ENCODE measurements at regions not wholly inside any gene's neighbourhood (a gene's known extent, or its start where the extent isn't known, plus 50 kb on each side); places are given as distances from the start of the nearest gene placed in this dataset.

DNA sequence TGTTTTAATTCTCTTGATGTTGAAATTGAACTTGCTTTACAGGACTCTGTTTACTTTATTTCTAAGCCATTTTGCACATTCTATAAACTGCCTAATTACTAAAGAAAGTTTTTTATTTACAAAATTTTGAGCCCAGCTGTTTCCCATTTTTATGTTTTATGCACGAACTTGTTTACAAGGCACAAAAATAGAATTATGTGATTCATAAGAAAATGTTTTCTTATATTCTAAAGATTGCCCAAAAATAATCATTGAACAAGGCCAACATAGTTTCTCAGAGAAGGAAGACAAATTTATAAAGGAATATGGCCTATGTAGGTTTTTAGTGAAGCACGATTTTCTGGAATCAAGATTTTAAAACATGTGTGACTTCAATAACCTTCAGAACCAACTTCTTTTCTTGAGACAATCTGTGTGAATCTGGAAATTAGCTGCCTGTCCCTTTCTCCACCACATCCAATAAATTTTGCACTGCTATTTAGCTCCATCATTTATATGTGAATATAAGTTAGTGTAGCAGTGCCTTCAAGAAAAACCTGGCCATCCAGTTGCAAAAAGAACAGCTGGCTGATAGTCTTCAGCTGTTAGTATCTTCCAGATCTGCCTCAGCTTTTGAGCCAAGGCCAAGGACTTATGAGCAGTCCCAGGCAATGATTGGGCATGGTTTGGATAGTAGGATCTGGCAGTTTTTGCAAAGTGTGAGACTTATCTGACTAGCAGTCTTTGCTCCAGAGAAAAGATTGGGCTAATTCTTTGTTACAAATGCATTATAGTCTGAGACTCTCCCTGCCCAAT lies 253.2 kb upstream of the COL3A1 start:
- DNase-seq (ENCODE audit: low read depth): peak; percentile 41

DNA sequence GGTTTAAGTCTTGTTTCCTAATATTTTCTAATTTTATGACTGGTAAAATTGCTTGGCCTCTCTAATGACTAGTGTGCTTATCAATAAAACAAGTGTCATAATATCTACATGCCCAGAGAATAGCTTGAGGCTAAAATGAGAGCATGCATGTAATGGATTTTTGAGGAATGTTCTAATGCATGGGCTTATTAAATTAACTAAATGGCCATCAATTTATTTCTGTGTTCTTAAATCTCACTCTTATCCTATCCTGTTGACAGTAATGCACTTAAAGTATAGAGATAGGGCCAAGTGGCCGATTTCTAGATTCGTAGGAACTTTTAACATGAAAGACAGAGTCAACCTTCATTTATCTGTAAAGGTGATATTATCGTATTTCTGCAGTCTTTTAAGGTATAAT lies 252.4 kb upstream of the COL3A1 start:
- DNase-seq (ENCODE audit: low read depth): no peak

DNA sequence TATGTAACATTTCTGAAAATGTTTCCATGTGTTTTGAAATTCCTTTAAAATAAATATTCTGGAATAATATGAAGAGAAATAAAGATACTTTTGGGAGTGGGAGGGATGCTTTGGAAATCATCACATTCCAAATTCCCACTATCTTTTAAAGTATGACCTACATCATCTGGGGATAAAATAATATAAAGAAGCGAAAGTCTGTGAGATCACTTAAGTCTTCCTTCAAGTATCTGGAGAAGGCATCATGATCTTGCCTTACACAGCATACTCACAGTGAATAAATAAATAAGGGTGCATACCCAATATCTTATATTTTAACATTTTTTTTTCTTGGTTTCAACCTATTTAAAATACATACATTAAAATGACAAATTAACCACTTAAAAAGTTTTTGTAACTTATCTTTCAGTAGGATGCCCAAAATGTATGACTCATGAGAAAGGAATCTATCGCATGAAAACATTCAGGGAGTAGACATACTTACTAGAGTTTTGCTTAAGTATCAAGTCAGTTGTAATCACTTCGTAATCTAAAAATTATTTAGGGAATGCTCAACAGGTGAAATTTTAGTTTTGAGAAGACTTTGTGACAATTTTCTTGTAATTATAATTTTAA lies 248.3 kb upstream of the COL3A1 start:
- peak; percentile 33 for DNase-seq (ENCODE audit: low read depth)

DNA sequence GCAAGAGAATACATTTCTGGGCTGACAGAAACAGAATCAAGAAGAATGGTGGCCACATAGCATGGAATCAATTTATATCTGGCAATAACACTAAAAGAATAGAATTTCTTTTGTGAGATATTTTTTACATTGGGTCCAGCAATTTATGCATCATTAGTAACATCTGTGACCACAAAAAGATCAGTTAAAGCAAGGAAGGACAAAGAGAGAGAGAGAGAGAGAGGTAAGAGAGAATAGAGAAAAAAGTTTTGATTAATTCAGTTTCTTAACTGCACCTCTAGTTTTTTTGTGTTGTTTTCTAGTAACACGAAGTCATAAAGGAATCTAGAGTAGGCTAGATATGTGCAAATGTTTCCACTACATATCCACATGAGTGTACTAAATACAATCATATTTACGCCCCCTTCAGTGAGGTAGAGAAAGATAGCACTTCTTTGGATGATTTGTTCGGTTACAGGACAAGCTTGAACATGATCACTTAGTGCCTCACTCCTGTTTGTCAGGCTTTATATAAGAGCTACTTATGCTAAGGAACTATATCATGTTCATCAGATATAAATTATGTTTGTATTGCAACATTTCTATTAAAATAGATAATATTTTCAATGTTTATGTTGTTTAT lies 247.4 kb upstream of the COL3A1 start:
- DNase-seq (ENCODE audit: low read depth): peak; percentile 51

DNA sequence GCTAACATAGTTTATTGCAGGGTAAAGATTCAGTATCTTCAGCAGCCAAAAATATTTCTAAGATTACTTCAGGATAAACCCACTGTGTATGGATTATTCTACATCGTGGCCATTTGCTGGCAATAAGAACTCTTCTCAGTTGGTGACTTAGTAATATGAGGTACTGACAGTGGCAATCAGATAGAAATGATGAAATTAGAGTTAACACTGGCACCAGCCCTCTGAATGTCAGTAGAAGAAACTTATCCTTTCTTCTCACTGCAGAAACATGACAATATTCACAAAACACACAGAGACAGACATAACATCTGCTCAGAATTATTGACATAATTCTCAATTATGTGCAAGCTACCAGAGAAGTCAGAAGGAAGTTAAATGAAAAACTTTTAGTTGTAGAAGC lies 246.3 kb upstream of the COL3A1 start:
- DNase-seq (ENCODE audit: low read depth): no peak

DNA sequence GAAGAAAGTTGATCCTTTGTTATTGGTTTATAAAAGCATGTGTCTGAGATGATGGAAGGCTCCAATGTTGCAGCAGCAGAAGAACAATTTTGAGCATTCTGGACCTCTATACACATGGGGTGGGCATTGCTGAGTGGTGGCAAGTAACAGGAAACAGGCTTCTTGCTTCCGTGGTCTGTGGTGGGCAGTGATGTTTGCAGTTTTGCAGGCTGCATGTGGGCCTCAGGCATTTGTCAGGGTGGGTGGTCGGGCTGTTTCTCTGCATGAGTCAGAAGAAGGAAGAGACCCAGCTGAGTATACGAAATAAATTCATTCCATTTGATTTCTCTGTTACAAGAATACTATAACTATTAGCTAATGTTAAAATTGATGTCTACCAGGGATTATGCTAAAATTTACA lies 239.5 kb upstream of the COL3A1 start:
- no peak for DNase-seq (ENCODE audit: low read depth)

DNA sequence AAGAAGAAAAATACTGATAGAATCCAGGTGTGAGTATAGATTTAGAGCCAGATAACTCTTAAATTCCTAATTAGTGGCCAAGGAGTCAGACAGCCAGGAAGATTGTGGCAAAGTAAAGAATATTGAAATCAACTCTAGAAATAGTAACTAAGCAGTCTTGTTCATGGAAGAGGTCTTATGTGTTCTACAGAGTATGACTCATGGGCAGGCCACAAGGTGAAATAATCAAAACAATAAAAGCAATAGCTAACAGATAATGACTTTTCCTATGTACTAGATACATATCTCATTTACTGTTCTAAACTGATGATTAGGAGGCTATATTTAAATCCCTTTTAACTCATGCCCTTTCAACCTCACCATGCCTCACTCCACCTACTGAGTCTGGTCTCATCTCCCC lies 227.4 kb upstream of the COL3A1 start:
- no peak for DNase-seq (ENCODE audit: low read depth)

DNA sequence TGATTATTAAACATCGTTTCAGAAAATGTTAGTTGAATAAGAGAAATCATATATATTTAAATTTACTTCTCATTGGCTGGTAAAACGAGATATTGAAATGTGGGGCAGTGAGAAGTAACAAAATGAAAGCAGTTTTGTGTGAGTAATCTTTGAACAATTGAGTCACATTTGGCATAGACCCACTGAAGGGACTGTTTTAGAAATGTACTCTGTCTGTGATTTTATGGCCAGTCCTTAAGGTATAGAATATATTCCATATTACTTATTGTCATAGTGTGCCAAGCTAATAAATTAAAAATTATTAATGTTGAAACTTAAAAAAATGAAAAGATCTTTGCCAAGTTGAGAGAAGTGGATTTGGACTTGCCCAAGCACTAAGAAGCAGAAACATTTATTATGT lies 222.4 kb upstream of the COL3A1 start:
- no peak for DNase-seq (ENCODE audit: low read depth)

DNA sequence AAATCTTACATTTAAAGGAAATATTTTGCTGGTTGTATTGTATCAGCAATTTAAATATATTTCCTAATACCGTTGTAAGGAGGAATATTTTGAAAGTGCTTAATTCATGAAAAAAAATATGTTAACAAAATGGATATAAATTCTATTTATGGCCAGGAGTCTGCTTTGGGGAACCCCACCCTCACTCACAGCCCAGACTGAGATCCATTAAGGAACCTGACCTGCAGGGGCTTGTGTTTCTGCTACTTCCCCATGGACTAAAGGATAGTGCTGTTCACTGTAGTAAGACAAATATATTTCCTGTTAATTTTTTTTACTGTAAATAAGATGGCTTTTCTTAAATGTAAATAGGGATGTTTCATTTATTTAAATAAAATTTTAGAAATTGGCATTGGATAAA lies 221.9 kb upstream of the COL3A1 start:
- DNase-seq (ENCODE audit: low read depth): no peak

DNA sequence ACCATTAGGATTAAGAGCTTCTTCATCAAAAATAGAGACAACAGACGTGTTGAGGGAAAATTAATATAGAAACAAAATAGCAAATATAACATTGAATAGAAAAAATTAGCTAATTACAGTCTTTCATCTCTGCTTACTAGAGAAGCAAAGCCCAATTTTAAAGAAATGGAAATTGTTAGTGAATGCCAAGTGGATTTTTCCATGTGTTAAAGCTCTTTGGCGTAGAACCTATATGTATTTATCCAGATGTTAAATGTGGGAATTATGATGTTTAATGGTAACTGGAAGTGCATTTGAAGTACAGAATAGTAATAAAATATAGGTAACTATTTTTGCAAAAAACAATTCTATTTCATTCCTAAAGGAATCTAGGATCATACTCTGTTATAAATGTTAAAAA lies 212.0 kb upstream of the COL3A1 start:
- DNase-seq (ENCODE audit: low read depth): no peak

DNA sequence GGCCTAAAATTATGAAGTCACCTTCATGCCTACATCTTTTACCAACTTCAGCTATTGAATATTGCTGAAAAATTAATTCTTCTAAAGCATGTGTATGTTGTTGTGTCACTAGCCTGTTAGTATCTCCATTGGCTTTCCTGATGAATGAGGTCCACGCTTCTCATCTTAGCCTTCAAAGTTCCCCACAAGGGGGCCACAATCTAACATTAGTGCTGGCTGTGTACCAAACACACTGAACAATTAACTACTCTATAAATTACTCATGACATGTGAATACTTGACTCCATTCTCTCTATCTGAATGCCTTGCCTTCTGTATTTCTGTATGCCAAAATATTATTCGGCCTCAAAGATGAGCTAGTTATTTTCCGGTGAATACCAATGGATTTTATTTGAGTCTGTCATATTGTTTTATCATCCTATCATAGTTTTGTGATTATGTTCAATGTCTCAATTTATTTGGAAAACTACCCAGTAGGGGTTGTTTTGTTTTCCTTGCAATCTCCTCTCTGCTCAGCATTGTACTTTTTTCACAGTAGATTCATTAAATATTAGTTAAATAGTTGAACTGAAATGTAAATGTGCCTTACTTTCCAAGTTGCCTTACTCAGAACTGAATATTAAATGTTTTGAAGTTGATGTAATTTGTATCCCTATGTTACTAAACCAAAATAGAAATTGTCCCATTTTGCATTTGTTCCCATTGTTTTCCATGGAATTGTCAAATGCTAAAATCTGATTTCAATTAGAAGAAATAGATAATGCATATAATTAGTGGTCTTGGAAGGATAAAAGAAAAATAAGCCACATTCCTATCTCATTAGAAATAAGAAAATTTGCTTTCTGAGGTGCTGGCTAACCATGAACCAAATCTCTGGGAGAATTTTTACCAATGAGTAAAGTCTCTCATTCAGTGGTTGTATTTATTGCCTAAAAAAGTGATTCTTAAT lies 208.4 kb upstream of the COL3A1 start:
- peak; percentile 47 for DNase-seq (ENCODE audit: low read depth)

DNA sequence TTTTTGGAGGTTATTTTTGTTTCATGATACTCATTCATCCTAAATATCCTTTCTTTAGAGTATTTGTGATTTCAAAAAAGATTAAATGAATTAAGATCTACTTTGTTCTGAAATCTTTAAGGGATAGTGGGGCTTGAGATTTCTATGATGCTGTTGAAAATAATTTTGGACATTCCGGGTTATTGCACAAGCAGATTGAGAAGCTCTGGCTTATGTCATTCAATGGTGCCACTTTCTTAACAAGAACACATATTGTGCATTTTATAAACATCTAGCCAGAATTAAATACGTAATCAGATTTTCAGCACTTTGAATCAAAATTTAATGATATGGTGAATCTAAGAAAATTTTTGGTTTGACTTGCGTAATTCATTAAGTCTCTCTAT lies 207.7 kb upstream of the COL3A1 start:
- DNase-seq (ENCODE audit: low read depth): peak; percentile 6

DNA sequence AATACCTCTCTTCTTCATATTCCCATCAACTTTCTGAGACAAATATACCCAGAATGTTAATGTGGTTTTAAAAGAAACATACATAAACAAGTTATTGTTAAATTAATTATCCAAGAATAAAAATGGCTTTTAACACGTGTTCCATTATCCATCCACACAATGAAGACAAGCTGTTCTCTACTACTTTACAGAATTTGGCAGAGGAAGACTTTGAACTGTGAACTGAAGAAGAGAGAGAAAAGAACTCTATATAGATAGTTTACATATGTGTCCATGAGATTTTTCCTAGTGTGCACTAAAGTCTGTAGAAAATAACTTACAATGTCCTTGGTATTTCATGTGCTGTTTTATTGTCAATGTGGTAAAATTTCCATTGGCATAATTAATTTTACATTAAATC lies 207.0 kb upstream of the COL3A1 start:
- DNase-seq (ENCODE audit: low read depth): no peak

DNA sequence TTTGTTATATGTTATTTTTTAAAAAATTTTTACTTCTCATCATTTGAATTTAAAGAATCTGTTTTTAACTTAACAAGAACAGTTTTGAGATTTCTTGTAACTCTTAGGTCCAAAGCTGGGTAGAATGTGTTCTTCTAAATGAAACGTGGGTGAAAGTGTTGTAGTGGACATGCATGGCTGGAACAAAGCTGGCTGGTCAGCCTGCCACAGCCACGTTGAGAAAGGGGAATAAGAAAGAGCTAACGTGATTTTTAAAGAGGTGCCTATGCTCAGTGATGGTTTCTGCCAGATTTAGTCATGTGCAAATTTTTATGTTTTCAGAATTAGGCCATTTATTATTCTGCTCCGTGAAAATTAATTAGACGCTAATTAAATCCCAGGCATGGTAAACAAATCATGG lies 203.9 kb upstream of the COL3A1 start:
- DNase-seq (ENCODE audit: low read depth): no peak

DNA sequence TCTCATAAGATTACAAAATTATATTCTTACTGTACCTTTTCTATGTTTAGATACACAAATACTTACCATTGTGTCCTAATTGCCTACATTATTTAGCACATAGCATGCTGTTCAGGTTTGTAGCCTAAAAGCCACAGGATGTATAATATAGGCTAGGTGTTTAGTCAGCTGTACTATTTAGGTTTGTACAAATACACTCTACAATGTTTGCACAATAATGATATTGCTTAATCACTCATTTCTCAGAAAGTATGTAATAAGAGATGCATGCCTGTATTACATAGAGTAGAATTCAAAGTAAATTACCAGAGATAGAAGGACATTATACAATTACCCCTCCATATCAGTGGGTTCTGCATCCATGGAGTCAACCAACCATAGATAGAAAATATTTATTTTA lies 201.1 kb upstream of the COL3A1 start:
- peak; percentile 67 for DNase-seq (ENCODE audit: low read depth)

DNA sequence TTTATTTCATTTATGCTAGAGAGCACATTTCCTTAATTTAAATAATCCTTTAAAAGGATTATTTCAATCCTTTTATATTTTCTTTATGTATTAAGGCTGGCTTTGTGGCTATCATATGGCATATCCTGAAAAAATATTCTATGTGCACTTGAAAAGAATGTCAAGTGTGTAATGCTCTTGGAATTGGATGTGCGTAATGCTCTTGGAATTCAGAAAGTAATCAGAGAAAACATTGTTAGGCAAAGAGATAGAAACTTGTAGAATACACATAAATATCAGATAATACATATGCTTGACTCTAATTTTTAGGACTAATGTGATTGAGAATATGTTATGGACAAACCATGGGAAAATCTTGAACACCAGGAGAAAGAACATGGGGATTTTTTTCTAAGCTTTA lies 197.5 kb upstream of the COL3A1 start:
- peak; percentile 62 for DNase-seq (ENCODE audit: low read depth)

DNA sequence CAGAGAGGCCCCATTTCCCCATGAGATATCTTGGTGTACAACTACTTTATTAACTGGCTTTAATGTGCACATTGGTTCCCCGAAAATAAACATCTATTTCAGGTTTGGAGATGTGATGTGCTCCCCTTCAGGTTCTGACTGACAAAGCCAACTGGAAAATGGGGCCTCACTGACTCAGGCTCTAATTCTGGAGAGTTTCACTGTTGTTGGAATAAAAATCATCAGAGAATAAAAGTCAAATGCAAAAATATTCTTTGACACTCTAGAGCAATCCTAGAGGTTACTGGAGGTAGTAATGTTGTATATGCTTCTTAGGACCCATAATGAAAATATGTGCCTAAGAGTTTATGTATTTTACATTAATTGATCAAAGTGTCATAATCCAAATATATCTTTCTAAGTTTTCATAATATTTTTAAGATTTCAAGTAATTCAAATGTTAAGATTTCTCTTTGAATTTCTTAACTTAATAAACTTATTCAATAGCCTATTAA lies 189.9 kb upstream of the COL3A1 start:
- DNase-seq (ENCODE audit: low read depth): no peak

DNA sequence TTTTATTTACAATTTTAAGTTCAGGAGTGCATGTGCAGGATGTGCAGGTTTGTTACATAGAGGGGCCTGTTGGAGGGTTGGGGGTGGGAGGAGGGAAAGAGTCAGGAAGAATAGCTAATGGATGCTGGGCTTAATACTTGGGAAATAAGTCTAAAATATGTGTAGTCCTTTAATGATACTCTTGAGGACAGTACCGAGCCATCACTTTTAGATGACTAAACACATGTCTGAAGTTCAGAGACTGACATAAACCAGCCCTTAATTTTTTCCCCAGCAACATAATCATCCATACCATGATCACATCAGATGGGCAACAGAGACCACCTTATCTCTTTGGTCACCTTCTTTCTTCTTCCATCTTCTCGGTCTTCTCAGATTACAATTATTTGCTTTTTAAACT lies 189.1 kb upstream of the COL3A1 start:
- DNase-seq (ENCODE audit: low read depth): no peak

DNA sequence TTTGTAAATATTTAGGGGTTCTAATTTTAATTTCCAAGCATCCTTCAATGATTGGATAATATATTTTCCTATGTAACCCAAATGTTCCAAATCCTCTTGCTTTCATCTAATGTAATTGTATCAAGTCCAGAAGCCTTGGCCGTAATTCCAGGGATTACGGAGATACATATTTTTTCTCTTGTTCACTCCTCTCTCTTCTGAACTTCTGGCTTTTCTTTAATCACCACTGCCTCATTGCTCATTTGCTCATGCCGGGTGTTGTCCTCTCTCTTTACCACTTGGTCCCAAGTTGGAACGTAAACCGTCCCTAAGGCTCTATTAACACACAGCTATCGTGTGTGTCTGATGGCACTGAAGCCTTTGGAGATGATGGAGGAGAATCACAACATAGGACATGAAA lies 188.7 kb upstream of the COL3A1 start:
- DNase-seq (ENCODE audit: low read depth): peak; percentile 9

DNA sequence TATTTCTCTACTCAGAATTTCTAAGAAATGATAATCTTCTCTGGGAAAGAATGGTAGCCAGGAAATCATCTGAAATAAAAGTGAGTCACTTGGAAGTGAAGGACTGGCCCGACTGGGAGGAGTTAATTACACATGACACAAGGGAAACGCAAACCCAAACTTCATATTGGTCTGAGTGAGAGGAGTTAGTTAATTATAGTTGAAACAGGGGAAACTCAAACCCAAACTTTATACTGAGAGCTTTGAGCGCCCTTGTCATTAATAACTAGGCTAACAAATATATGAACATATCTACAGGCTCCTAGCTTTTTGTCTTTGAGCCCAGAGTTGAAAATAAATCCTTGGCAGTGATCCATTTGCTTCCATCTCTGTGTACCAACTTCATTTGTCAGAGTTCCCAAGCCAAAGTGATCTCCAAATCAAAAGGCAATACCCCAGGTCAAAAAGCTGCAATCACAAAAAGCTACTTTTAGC lies 187.8 kb upstream of the COL3A1 start:
- peak; percentile 77 for DNase-seq (ENCODE audit: low read depth)

DNA sequence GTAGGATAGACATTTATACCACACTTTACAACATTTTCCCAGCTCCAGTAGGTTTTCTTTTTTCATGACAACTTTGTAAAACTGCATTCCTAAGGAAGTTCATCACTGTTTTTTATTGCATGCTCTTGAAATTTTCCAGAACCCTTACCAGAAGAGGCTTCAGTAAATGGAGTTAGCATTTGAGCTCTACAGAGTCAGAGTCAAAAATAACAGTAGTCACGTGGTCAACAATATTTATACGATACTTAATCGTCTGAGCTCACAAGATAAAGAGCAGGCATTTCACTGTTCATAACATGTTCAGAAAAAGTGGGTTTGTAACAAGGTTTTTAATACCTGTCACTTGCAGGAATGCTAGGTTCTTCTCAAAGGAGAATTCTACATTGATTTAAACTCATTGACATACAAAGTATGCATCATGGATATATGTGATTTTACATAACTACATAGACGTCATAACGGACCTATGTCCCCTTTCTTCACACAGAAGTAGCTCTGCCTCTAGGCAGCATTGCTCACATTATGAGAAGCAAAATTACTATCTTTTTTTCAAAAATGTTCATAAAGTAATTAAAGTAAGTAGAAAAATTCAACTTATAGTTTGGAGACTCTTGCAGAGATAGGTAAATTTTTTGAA lies 187.0 kb upstream of the COL3A1 start:
- peak; percentile 82 for DNase-seq (ENCODE audit: low read depth)
